Smooth muscle cell (in vitro differentiated cells): ENCODE measurements at regions not wholly inside any gene's neighbourhood (a gene's known extent, or its start where the extent isn't known, plus 50 kb on each side); places are given as distances from the start of the nearest gene placed in this dataset.

ENCODE experiments used
- DNase-seq: peaks from one replicate; lab custom pipeline; 2025; ENCODE audit not compliant: unreplicated experiment; lab: John Stamatoyannopoulos, UW
- H2AFZ ChIP-seq: fragments of 200-600 bp; sonication (generic); 2 replicates; pipeline ENCODE4 v1.6.0; 2016; ENCODE audit warnings: antibody characterized with exemption, low read depth, mild to moderate bottlenecking
- H3F3A ChIP-seq: fragments of 200-600 bp; sonication (generic); 2 replicates; pipeline ENCODE4 v1.6.0; 2017; ENCODE audit warnings: antibody characterized with exemption, low read depth
- H3K27ac ChIP-seq: fragments of 200-600 bp; sonication (generic); 2 replicates; pipeline ENCODE4 v1.5.1; 2016; ENCODE audit warnings: low read depth, mild to moderate bottlenecking
- H3K27me3 ChIP-seq: fragments of 200-600 bp; sonication (generic); 2 replicates; pipeline ENCODE4 v1.6.1; 2016; ENCODE audit warnings: low read depth, mild to moderate bottlenecking
- H3K36me3 ChIP-seq: fragments of 200-600 bp; sonication (generic); 2 replicates; pipeline ENCODE4 v1.5.1; 2016; ENCODE audit warnings: low read depth
- H3K4me1 ChIP-seq: fragments of 200-600 bp; sonication (generic); 2 replicates; pipeline ENCODE4 v1.5.1; 2016; ENCODE audit warnings: low read depth
- H3K4me2 ChIP-seq: fragments of 200-600 bp; sonication (generic); 2 replicates; pipeline ENCODE4 v1.6.0; 2016; ENCODE audit warnings: mild to moderate bottlenecking
- H3K4me3 ChIP-seq: fragments of 200-600 bp; sonication (generic); 2 replicates; pipeline ENCODE4 v1.5.1; 2016; ENCODE audit warnings: mild to moderate bottlenecking
- H3K79me2 ChIP-seq: fragments of 200-600 bp; sonication (generic); 2 replicates; pipeline ENCODE4 v1.6.0; 2016; ENCODE audit warnings: low read depth, mild to moderate bottlenecking
- H3K9ac ChIP-seq: fragments of 200-600 bp; sonication (generic); 2 replicates; pipeline ENCODE4 v1.6.0; 2016; ENCODE audit warnings: low read depth
- H3K9me3 ChIP-seq: fragments of 200-600 bp; sonication (generic); replicated peaks from 2 replicates; pipeline ENCODE4 v1.5.1; 2016; ENCODE audit warnings: low read depth
- H4K20me1 ChIP-seq: fragments of 200-600 bp; sonication (generic); 2 replicates; pipeline ENCODE4 v1.6.0; 2016; ENCODE audit warnings: low read depth
- WGBS: methylation state at CpG from one replicate; pipeline ENCODE4 v1.1.7; 2016; ENCODE audit warnings: low lambda C conversion rate; 5-methylcytosine and 5-hydroxymethylcytosine counted together
- TF ChIP-seq, protein P1 (sequence below): fragments of 200-600 bp; sonication (generic); IDR thresholded peaks from 2 replicates; pipeline ENCODE4 v1.5.1; 2017; ENCODE audit warnings: borderline replicate concordance, mild to moderate bottlenecking, antibody characterized with exemption; ENCODE audit not compliant: insufficient read depth, poor library complexity, severe bottlenecking

DNA sequence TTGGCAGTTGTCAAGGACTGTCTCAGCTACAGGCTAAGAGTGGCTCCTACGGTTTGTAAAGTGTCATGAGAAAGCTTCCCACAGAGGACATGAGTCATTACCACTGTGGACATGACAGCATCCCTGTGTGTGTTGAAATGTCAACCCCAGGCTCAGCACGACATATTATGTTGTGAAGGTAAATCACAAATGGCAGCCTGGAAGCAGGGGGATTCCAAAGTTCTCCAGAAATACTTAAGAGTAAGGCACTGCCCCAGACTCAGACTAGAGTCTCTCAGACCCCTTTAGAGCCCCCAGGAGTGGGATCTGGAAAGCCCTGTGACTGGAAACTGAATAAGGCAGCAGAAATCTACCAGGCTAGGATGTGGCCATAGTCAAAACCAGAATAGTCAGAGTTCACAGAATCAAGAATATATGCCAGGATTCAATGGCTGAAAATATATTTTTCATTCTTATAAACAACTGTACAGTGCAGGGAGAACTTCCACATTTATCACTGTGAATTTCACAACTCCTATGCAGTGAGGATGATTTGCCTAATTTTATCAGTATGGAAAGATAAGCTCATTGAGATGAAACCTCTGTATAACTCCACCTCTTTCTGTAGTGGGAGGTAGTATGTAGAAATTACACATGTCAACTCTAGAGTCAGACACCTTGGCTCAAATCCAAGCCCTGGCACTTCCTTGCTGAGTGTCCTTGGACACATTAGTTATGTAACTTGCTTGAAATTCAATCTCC, 237.1 kb upstream of the CFAP20DC start:
- H2AFZ ChIP-seq, result peak overlapping the region; percentile 54
- no peaks in the 10 kb centered on the region for H3K79me2 ChIP-seq
- H3F3A ChIP-seq, result no peaks in the 10 kb centered on the region
- H3K9me3 ChIP-seq, result no peaks in the 10 kb centered on the region
- H3K4me1 ChIP-seq, result peaks cover 5% of the 10 kb centered on the region
- TF ChIP-seq, protein P1, sequence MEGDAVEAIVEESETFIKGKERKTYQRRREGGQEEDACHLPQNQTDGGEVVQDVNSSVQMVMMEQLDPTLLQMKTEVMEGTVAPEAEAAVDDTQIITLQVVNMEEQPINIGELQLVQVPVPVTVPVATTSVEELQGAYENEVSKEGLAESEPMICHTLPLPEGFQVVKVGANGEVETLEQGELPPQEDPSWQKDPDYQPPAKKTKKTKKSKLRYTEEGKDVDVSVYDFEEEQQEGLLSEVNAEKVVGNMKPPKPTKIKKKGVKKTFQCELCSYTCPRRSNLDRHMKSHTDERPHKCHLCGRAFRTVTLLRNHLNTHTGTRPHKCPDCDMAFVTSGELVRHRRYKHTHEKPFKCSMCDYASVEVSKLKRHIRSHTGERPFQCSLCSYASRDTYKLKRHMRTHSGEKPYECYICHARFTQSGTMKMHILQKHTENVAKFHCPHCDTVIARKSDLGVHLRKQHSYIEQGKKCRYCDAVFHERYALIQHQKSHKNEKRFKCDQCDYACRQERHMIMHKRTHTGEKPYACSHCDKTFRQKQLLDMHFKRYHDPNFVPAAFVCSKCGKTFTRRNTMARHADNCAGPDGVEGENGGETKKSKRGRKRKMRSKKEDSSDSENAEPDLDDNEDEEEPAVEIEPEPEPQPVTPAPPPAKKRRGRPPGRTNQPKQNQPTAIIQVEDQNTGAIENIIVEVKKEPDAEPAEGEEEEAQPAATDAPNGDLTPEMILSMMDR, result no peak
- H3K9ac ChIP-seq, result no peak overlapping the region
- H3K27ac ChIP-seq, result peak overlapping the region; percentile 76
- no peaks in the 10 kb centered on the region for H4K20me1 ChIP-seq
- DNase-seq, result no peak
- no peaks in the 10 kb centered on the region for H3K36me3 ChIP-seq
- peak overlapping the region; percentile 65 for H3K4me2 ChIP-seq
- H3K27me3 ChIP-seq, result no peaks in the 10 kb centered on the region
- 14% methylated on average over 2 of the region's 2 CpGs for WGBS
- no peak overlapping the region for H3K4me3 ChIP-seq

GRCh38 chr3:59285560-59285959, 235.7 kb upstream of the CFAP20DC start:
- Histone ChIP-seq H3F3A (no peaks in the 10 kb centered on the region), H3K9me3 (no peaks in the 10 kb centered on the region), H3K27me3 (no peaks in the 10 kb centered on the region), H3K27ac (no peak overlapping the region), H4K20me1 (no peaks in the 10 kb centered on the region), H2AFZ (no peak overlapping the region), H3K79me2 (no peaks in the 10 kb centered on the region), H3K36me3 (no peaks in the 10 kb centered on the region), H3K9ac (no peak overlapping the region), H3K4me2 (no peak overlapping the region), H3K4me3 (no peak overlapping the region), H3K4me1 (peaks cover 5% of the 10 kb centered on the region)
- DNase-seq, result no peak
- TF ChIP-seq, protein P1, result no peak
- 88% methylated on average over 2 of the region's 2 CpGs for WGBS

- Histone ChIP-seq H3F3A (no peaks in the 10 kb centered on the region), H3K9me3 (no peaks in the 10 kb centered on the region), H3K27ac (no peak overlapping the region), H3K4me2 (no peak overlapping the region), H4K20me1 (no peaks in the 10 kb centered on the region), H2AFZ (no peak overlapping the region), H3K4me1 (peaks cover 5% of the 10 kb centered on the region), H3K27me3 (no peaks in the 10 kb centered on the region), H3K4me3 (no peak overlapping the region), H3K9ac (no peak overlapping the region), H3K36me3 (no peaks in the 10 kb centered on the region), H3K79me2 (no peaks in the 10 kb centered on the region)
- 92% methylated on average over 1 of the region's 1 CpG for WGBS
- no peak for DNase-seq
- TF ChIP-seq, protein P1, result no peak
Measured at GRCh38 chr3:59284926-59285325, 235.1 kb upstream of the CFAP20DC start.

DNA sequence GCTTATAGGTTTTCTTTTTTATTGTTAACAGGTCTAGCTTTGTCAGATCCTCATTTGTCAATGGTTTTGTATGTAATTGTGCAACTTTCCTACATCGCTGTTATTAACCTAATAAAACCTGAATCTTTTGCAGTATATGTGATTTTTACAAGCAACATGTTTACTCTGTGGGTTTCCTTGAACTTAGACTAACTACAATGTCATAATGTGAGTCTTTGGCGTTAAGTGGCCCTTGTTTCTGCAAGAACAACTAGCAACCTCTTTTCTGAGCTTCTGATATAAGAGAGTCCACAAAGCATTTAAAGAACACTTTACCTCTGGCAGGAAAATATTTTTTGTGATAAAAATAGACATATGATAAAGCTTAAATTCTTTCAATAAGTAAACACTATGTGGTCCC, 230.3 kb upstream of the CFAP20DC start:
- H3K9ac ChIP-seq, result no peak overlapping the region
- 85% methylated on average over 2 of the region's 2 CpGs for WGBS

More for the DNA sequence above, 230.3 kb upstream of the CFAP20DC start:
- no peak overlapping the region for H3K4me2 ChIP-seq
- no peak overlapping the region for H3K4me3 ChIP-seq
- no peaks in the 10 kb centered on the region for H3K27me3 ChIP-seq
- H3K79me2 ChIP-seq, result no peaks in the 10 kb centered on the region
- no peak overlapping the region for H2AFZ ChIP-seq
- H3K4me1 ChIP-seq, result no peaks in the 10 kb centered on the region
- no peaks in the 10 kb centered on the region for H3K9me3 ChIP-seq
- H3K27ac ChIP-seq, result no peak overlapping the region
- no peak for DNase-seq
- H3K36me3 ChIP-seq, result no peaks in the 10 kb centered on the region
- no peaks in the 10 kb centered on the region for H3F3A ChIP-seq
- TF ChIP-seq, protein P1, result no peak
- H4K20me1 ChIP-seq, result no peaks in the 10 kb centered on the region
